ENCODE measurements at regions not wholly inside any gene's neighbourhood (a gene's known extent, or its start where the extent isn't known, plus 50 kb on each side); places are given as distances from the start of the nearest gene placed in this dataset.

- DNase-seq (ENCODE audit: low read depth in 2 of 2), result no peak
Measured at GRCh38 chr6:97813889-97814567, 531.0 kb upstream of the MMS22L start.

DNA sequence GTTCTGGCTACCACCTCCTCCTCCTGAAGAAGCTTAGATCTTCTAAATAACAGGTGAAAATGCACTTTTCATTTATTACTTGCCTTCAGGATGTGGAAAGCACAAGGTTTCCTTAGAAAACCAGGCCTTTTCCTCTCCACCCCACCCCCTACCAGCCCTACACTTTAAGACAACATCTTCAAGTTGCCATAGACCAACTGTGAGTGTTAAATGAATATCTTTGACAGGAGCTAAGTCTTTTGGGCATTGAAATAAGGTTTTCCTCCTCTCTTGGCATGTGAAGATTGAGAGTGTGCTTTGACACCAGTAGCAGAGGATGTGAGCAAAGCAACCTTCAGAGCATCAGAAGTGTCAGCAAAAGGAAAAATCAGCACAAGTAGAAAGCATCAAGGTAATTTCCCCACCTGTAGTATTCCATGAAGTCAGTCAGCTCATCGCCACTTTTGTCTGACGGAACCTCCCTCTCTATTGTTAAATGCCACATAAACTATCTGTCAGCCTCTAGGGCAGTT, 532.3 kb upstream of the MMS22L start:
- DNase-seq (ENCODE audit: low read depth in 2 of 2), result no peak

- DNase-seq (ENCODE audit: low read depth in 2 of 2), result no peak
Measured at GRCh38 chr6:97816526-97816925, 533.5 kb upstream of the MMS22L start.

GRCh38 chr6:97819710-97820109, 536.7 kb upstream of the MMS22L start:
- no peak for DNase-seq (ENCODE audit: low read depth in 2 of 2)

- no peak for DNase-seq (ENCODE audit: low read depth in 2 of 2)
Measured at GRCh38 chr6:97820400-97820799, 537.4 kb upstream of the MMS22L start.

GRCh38 chr6:97822632-97823031, 539.6 kb upstream of the MMS22L start:
- DNase-seq (ENCODE audit: low read depth in 2 of 2), result no peak

DNA sequence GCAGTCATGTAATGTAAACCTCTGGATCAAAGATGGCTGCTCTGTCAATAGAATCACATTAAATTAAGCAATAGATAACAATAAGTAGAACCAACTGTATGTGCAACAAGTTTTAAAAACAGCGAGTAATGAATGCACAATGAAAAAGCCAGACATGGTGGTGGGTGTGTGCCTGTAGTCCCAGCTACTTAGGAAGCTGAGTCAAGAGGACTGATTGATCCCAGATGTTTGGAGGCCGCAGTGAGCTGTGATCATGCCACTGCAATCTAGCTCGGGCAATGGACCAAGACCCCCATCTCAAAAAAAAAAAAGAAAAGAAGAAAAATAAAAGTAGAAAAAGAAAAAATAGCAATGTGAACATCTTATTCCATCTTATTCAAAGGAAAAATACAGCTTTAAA, 558.7 kb upstream of the MMS22L start:
- no peak for DNase-seq (ENCODE audit: low read depth in 2 of 2)

DNA sequence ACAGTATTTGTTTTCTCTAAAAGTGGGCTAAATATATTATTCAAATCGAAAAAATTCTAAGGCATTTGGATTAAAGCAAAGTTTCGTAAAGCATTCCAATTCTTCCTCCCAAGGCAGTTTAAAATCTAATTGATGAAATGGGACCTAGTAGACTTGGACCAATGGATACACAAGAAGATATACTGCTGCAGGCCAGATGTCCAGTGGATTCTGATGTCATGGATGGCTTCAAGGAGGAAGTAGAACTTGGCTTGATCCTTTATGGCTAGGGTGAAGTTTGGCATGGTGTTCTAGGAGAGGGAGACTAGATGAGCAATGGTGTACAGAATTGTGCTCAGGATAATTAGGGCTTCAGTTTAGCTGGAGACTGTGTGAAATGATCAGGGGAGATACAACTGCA, 559.5 kb upstream of the MMS22L start:
- no peak for DNase-seq (ENCODE audit: low read depth in 2 of 2)

GRCh38 chr6:97849390-97849789, 566.4 kb upstream of the MMS22L start:
- no peak for DNase-seq (ENCODE audit: low read depth in 2 of 2)

DNA sequence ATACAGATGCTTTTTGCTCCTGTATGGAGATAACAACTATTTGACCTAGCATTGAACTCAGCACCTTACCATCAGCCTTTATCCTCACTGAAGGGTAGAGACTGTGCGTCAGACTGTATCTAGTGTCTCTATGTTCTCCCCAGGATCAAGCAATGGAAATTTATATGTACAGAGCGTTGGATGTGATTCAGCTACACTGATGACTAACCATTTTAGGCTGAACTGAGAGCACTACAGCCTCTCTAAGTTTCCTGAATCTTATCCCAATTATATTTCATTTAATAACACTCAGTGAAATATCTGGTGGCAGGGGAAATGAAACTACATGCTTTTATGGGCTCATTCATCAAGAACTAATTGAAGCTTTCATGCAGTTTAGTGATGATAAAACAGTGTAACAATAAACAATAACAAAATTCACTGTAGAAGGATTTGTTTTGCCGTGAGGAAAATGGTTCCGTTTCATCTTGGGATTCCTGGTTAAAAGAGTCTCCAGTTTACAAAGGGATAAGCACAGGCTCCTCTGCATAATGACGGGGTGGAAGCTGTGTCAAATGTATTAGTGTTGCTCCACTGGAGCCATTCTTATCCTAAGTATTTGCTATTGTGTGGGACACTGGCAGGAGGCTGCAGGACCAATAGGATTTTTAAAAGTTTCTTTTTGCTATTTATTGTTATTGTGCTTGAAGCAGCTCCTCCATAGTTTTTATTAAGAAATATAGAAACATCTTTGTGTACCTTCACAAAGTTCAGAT, 567.6 kb upstream of the MMS22L start:
- DNase-seq (ENCODE audit: low read depth in 2 of 2), result no peak

DNA sequence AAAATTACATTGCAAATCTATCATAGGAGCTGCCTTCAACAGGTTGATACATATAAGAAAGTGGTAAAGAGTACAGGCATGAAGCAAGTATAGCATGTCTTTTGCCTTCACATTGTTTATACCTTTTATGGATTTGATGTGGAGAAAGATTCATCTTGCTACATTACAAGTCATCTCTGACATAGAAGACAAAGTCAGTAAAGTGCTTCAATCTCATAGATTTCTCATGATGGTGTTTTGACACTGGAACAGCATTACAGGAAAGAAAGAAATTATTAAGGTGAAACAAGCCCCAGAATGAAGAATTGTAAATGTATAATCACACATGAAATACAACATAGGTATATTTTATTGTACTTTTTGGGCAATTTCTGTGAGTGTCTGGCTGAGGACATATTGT, 580.7 kb upstream of the MMS22L start:
- no peak for DNase-seq (ENCODE audit: low read depth in 2 of 2)

GRCh38 chr6:97864366-97864765, 581.4 kb upstream of the MMS22L start:
- no peak for DNase-seq (ENCODE audit: low read depth in 2 of 2)

- no peak for DNase-seq (ENCODE audit: low read depth in 2 of 2)
Measured at GRCh38 chr6:97864826-97865225, 581.8 kb upstream of the MMS22L start.

DNA sequence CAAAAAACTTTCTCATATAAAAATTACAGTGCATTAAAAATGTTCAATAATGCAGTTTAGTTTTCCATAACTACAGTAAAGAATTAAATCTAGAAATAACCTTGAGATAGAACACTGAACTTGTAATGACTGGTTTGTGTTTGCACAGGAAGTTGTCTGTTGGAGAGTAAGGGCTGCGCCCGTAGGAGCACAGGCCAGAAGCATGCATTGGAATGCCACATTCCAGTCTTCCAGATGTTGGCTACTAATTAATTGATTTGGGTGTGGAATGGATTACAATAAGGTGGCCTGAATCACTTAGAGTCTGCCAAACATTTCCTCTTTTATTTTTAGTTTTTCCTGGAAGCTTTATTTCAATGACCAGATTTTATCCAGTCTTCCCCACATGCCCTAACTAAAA, 582.6 kb upstream of the MMS22L start:
- no peak for DNase-seq (ENCODE audit: low read depth in 2 of 2)

- DNase-seq (ENCODE audit: low read depth in 2 of 2), result no peak
Measured at GRCh38 chr6:97866616-97867015, 583.6 kb upstream of the MMS22L start.

GRCh38 chr6:97867177-97867576, 584.2 kb upstream of the MMS22L start:
- no peak for DNase-seq (ENCODE audit: low read depth in 2 of 2)

DNA sequence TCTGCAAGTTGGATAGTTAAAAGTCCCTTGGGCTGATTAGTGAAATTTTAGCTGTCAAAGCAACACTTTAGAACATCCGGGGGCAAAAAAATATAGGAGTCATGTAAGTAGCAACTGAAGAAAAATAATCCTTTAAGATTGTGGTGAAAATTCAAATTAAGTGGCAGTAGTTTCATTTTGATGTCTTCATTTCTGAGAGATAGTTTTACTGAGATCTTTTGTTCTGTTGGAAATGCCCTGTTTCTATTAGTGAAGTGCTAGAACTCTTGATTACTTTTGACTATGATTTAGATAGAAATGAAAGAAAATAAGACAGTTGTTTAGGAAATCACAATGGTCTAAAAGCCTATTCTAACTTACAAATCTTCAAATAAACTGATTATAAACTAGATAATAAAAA, 587.3 kb upstream of the MMS22L start:
- no peak for DNase-seq (ENCODE audit: low read depth in 2 of 2)

GRCh38 chr6:97876711-97877110, 593.7 kb upstream of the MMS22L start:
- DNase-seq (ENCODE audit: low read depth in 2 of 2), result no peak

GRCh38 chr6:97882755-97883154, 599.7 kb upstream of the MMS22L start:
- DNase-seq (ENCODE audit: low read depth in 2 of 2), result no peak

GRCh38 chr6:97885325-97885724, 602.3 kb upstream of the MMS22L start:
- no peak for DNase-seq (ENCODE audit: low read depth in 2 of 2)

DNA sequence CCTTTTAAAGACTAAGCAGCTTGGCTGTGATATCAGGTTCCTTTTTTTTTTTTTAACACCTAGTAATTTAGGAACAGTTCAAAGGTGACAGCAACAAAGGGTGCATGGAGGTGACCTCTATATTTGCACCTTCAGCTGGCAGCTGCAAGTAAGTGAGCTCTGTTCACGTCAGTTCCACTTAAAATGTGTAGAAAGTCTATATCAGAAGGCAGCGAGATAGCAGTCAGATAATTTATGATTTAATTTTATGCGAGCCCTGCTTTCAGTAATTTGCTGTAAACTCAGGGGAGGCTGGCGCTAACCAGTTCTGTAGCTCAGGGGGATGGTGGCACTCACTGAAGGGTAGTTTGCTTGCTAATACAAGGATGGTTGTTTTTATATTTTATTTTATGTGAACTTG, 602.8 kb upstream of the MMS22L start:
- no peak for DNase-seq (ENCODE audit: low read depth in 2 of 2)

- no peak for DNase-seq (ENCODE audit: low read depth in 2 of 2)
Measured at GRCh38 chr6:97901531-97901930, 618.5 kb upstream of the MMS22L start.

GRCh38 chr6:97909380-97909779, 626.4 kb upstream of the MMS22L start:
- no peak for DNase-seq (ENCODE audit: low read depth in 2 of 2)
